ENCODE measurements at regions not wholly inside any gene's neighbourhood (a gene's known extent, or its start where the extent isn't known, plus 50 kb on each side); places are given as distances from the start of the nearest gene placed in this dataset.

DNA sequence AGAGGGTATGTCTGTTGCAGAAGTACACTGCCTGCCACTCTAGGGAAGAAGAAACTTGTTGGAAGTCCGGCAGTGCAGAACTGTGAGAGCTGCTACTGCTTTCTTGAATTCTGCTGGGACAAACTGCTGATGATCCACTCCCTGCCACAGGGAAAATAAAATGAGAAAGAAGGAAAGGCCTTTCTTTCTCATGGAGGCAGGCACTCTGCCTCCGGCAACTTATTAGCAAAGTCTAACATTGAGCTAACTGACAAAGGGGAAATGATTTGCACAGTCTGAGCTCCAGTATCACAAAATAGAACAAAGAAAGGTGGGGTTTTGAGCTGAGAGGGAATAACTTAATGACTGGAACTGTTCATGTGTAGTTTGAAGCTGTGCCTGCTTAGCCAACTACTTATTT lies 134.6 kb downstream of the AASDHPPT start:
- intact Hi-C loops (cut with micrococcal nuclease), result no loop called here
- H3K36me3 ChIP-seq (ENCODE audit: low read depth, low read length), result no peaks in the 10 kb centered on the region
- no TSS peak for BruUV-seq (replicated peaks)

GRCh38 chr11:106216281-106216680 lies 138.8 kb downstream of the AASDHPPT start:
- Histone ChIP-seq H3F3A (ENCODE audit: low read length, unreplicated experiment) (no peaks in the 10 kb centered on the region), H3K9me2 (replicated peaks; ENCODE audit: low read length) (no peaks in the 10 kb centered on the region), H3K4me1 (ENCODE audit: insufficient read depth, low read length) (no peaks in the 10 kb centered on the region), H4K20me1 (ENCODE audit: low read length) (no peaks in the 10 kb centered on the region), H3K4me3 (ENCODE audit: low read length) (no peak overlapping the region), H2AFZ (ENCODE audit: low read length) (no peak overlapping the region), H3K9ac (ENCODE audit: low read length) (no peak overlapping the region), H3K27me3 (ENCODE audit: low read length) (no peaks in the 10 kb centered on the region), H3K79me2 (ENCODE audit: low read length) (no peaks in the 10 kb centered on the region), H3K9me3 (ENCODE audit: low read length) (no peaks in the 10 kb centered on the region), H3K27ac (ENCODE audit: low read length) (no peak overlapping the region), H3K4me2 (ENCODE audit: low read length) (no peak overlapping the region), H3K36me3 (ENCODE audit: low read depth, low read length) (no peaks in the 10 kb centered on the region)
- ATAC-seq (no peak), DNase-seq (no peak)
- intact Hi-C loops (cut with micrococcal nuclease), result no loop called here
- no TSS peak for BruUV-seq (replicated peaks)
- TF ChIP-seq EZH2 (IDR thresholded peaks at IDR 0.05; ENCODE audit: low read length, unreplicated experiment), result no peak
- TF ChIP-seq CTCF (conservative IDR thresholded peaks at IDR 0.05; ENCODE audit: low read depth, low read length), result no peak
- no peak for TF ChIP-seq EZH2phosphoT487 (IDR thresholded peaks at IDR 0.05; ENCODE audit: borderline replicate concordance, low read length)
- ChIA-PET POLR2A (ENCODE audit: unreplicated experiment) (no interaction called here), CTCF (no interaction called here)

More for the DNA sequence above, 134.6 kb downstream of the AASDHPPT start:
- Histone ChIP-seq H3K9me2 (replicated peaks; ENCODE audit: low read length) (no peaks in the 10 kb centered on the region; the same call in 1 of the 2 replicates), H3K27me3 (ENCODE audit: low read length) (no peaks in the 10 kb centered on the region), H4K20me1 (ENCODE audit: low read length) (no peaks in the 10 kb centered on the region), H3K4me2 (ENCODE audit: low read length) (no peak overlapping the region), H3K9me3 (ENCODE audit: low read length) (no peaks in the 10 kb centered on the region), H3K27ac (ENCODE audit: low read length) (no peak overlapping the region), H2AFZ (ENCODE audit: low read length) (no peak overlapping the region), H3F3A (ENCODE audit: low read length, unreplicated experiment) (no peaks in the 10 kb centered on the region), H3K79me2 (ENCODE audit: low read length) (no peaks in the 10 kb centered on the region), H3K4me1 (ENCODE audit: insufficient read depth, low read length) (no peaks in the 10 kb centered on the region), H3K4me3 (ENCODE audit: low read length) (no peak overlapping the region), H3K9ac (ENCODE audit: low read length) (no peak overlapping the region)
- CTCF ChIA-PET, result no interaction called here
- no peak for TF ChIP-seq EZH2phosphoT487 (IDR thresholded peaks at IDR 0.05; ENCODE audit: borderline replicate concordance, low read length)
- TF ChIP-seq EZH2 (IDR thresholded peaks at IDR 0.05; ENCODE audit: low read length, unreplicated experiment), result no peak
- TF ChIP-seq CTCF (conservative IDR thresholded peaks at IDR 0.05; ENCODE audit: low read depth, low read length), result no peak
- POLR2A ChIA-PET (ENCODE audit: unreplicated experiment), result no interaction called here
- ATAC-seq, result no peak
- no peak for DNase-seq

DNA sequence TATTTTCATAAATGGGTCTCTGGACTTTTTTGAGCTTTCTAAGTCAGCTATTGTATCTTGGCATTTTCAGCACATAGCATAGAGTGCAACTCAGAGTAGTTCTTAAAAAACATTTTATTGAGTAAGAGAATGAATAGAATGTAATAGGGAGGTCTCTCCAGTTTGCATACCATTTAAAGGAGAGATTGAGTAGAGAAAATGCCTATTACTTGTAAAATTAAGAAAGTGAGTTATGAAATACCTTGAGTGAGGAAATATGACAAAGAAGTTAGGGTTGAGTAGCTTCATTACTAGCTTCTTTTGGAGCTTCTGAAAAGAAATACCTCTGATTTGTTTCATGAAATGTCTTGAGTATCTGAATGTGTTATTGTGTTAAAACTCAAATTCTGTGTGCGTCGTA lies 140.0 kb downstream of the AASDHPPT start:
- Histone ChIP-seq H3K36me3 (ENCODE audit: low read depth, low read length) (peaks cover under 1% of the 10 kb centered on the region; the same call in 1 of the 2 replicates), H3K4me2 (ENCODE audit: low read length) (no peak overlapping the region), H3K79me2 (ENCODE audit: low read length) (no peaks in the 10 kb centered on the region), H4K20me1 (ENCODE audit: low read length) (no peaks in the 10 kb centered on the region), H2AFZ (ENCODE audit: low read length) (no peak overlapping the region), H3K27ac (ENCODE audit: low read length) (no peak overlapping the region), H3F3A (ENCODE audit: low read length, unreplicated experiment) (no peaks in the 10 kb centered on the region), H3K27me3 (ENCODE audit: low read length) (no peaks in the 10 kb centered on the region), H3K4me3 (ENCODE audit: low read length) (no peak overlapping the region), H3K4me1 (ENCODE audit: insufficient read depth, low read length) (no peaks in the 10 kb centered on the region), H3K9me2 (replicated peaks; ENCODE audit: low read length) (no peaks in the 10 kb centered on the region), H3K9ac (ENCODE audit: low read length) (no peak overlapping the region), H3K9me3 (ENCODE audit: low read length) (peaks cover 11% of the 10 kb centered on the region)
- ChIA-PET CTCF (no interaction called here), POLR2A (ENCODE audit: unreplicated experiment) (no interaction called here)
- BruUV-seq (replicated peaks), result no TSS peak
- TF ChIP-seq EZH2 (IDR thresholded peaks at IDR 0.05; ENCODE audit: low read length, unreplicated experiment) (no peak), EZH2phosphoT487 (IDR thresholded peaks at IDR 0.05; ENCODE audit: borderline replicate concordance, low read length) (no peak), CTCF (conservative IDR thresholded peaks at IDR 0.05; ENCODE audit: low read depth, low read length) (no peak)
- ATAC-seq, result no peak
- DNase-seq, result no peak
- intact Hi-C loops (cut with micrococcal nuclease), result no loop called here

All from PC-3 (cell line).